ENCODE measurements at regions not wholly inside any gene's neighbourhood (a gene's known extent, or its start where the extent isn't known, plus 50 kb on each side); places are given as distances from the start of the nearest gene placed in this dataset.
"Not testable (repeated sequence)": the region's sequence is repeated elsewhere in the genome, so short reads cannot be mapped to it uniquely, and the experiment has no call there.

DNA sequence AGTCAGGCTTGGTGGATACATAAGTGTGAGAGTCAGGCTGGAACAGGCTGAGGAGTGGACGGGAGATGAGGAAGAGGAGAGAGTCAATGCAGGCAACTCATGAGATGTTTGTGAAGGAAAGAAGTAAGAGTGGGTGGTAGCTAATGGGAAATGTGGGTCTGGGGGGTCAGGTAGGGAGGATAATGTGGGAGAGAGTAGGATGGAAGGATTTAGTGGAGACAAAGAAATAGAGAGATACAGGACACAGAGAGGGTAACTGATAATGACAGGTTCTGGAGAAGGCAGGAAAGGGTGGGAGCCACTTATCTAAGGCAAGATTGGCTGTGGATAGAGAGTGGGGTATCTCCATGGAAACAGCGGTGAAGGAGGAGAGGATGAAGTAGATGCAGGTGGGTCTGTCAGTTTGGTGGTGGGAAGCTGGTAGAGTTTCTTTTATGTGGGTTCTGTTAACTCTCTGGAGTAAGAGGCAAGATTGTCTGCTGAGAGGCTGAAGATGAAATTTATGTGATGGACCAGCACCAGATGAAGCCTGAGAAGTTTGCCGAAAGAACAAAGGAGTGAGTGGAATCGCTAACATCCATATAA lies 190.6 kb upstream of the SPRED2 start:
- DNase-seq: no peak

DNA sequence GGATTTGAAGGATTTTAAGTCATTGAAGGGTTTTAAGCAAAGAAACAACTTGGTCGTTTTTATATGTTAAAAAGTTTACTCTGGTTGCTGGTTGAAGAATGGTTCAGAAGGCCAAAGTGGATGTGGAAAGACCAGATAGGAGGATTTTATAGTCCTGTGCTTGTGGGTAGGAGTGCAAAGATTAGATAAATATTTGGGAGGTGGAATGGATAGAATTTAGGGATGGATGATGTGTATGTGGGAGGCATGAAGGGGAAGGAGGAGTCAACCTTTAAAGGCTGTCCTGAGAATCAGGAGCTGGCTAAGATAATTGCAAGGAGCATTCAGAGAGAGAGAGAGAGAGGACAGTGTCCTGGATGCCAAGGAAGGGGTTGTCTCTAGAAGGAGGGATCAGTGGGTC lies 190.1 kb upstream of the SPRED2 start:
- DNase-seq: no peak

DNA sequence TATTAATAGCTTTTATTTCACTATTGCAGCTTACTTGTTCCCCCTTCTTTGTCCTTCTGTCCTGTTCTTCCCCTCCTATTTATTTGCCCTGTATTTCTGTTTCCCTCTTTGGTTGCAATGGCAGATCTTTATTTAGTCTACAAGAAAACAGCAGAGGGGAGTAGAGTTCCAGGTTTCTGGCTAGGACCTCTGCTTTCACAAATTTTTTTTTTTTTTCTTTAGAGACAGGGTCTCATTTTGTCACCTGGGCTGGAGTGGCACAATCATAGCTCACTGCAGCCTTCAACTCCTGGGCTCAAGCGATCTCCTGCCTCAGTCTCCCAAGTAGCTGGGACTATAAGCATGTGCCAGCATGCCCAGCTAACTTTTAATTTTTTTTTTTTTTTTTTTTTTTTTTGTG lies 188.1 kb upstream of the SPRED2 start:
- peak; percentile 8 for DNase-seq

DNA sequence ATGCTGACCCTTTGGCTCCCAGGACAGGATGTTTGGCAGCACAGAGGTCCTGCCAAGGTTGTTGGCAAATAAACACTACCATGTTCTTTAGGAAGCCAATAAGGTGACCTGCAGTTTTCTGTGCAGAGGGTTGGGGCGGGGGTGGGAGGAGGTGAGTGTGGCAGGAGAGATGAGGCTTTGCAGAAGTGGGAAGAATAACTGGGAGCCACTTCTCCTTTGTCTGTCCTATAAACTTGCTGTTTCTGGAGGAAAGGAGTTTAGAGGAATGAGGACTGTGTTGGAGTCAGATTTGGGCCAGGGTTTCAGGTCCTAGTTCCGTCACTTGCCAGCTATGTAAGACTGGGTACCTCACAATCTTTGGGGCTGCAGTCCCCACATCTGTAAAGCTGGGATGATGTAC lies 187.6 kb upstream of the SPRED2 start:
- DNase-seq: no peak

DNA sequence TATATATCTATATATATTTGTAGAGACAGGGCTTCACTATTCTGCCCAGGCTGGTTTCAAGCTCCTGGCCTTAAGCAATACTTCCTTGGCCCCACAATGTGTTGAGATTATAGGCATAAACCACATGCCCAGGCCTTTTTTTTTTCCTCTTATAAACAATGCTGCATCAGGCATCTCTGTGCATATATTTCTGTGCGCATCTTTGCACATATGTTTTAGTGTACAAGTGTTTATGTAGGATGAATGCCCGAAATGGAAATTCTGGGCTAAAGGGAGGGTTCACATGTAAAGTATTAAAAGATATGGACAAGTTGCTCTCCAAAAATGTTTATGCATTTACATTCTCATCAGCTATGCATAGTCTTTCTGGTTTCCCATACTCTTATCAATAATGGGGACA lies 183.2 kb upstream of the SPRED2 start:
- DNase-seq: no peak

DNA sequence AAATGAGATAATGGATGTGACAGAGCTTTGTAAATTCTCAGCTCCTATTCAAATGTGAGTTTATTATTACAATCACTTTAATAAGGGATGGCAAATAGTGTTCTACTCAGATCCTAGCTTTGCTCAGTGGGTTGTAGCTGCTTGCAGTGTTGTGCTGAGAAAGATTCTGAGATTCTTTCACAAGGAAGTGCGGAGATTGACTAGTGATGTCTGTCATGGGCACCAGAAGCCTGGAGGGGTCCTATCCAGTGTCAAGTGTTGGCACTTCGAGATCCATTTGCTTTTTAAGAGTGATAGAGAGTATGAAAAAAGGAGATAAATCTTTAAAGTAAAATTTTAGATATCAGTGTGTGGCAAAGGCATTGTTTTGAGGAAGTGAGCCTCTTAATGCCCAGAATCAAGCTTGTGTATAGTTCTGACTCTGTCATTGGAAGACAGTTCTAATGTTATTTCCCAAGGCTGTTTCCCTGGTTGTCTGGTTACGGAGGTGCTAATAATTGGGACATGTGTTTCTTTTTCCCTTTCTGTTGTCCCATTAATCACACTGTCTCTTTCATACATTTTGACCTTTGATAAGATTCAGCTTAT lies 181.7 kb upstream of the SPRED2 start:
- DNase-seq: no peak

DNA sequence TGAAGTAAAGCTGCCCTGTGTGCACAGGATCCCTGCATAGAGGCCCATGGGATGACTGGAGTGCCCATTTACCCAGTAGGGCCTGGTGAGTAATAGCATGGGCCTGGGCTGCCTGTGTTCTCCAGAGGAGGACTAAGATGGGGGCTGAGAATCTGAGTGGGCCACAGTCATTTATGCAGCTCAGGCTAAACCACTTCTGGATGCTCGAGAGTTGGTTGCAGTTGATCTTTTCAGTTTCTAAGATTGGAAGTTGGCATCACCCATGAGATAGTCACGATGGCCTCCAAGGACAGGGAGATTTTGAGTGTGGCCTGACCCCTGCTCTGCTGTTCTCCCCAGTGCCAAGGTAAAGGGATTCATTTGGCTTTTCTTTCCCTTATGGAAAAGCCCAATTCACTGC lies 179.1 kb upstream of the SPRED2 start:
- no peak for DNase-seq

DNA sequence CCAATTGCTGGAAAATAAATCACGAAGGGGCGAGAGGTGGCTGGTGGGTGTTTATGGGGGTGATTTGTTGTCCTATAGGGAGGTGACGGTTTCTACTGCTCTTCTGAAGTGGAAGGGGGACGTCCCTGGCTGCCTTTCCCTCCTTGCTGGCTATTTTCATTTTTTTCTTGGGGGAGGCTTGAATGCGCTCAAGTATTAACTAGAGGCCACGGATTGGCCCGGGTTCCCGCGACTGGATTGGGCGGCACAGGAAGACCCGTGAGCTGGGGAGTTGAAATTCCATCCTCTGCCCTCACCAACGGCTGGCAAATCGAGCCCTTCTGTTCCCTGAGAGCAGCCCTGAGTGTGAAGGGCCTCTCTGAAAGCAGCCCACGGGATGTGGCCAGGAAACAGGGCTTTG lies 176.5 kb upstream of the SPRED2 start:
- no peak for DNase-seq

DNA sequence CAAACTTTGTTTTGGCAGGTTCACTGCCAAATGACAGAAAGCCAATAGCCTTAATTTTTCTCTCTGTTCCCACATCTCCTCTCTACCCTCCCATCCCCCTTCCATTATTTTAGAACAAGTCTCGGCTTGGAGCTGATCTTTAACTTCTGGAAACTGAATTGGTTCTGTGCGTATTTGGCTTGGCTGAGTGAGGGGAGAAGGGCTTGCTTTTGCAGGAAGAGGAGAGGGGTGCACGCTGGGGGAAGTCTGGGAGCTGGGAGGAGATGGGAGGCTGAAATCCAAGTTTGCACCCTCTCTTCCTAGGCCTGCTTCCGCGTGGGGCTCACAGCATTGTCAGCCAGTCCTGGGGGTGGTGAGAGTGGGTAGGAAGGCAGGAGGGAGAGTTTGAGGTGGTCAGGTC lies 176.1 kb upstream of the SPRED2 start:
- no peak for DNase-seq

DNA sequence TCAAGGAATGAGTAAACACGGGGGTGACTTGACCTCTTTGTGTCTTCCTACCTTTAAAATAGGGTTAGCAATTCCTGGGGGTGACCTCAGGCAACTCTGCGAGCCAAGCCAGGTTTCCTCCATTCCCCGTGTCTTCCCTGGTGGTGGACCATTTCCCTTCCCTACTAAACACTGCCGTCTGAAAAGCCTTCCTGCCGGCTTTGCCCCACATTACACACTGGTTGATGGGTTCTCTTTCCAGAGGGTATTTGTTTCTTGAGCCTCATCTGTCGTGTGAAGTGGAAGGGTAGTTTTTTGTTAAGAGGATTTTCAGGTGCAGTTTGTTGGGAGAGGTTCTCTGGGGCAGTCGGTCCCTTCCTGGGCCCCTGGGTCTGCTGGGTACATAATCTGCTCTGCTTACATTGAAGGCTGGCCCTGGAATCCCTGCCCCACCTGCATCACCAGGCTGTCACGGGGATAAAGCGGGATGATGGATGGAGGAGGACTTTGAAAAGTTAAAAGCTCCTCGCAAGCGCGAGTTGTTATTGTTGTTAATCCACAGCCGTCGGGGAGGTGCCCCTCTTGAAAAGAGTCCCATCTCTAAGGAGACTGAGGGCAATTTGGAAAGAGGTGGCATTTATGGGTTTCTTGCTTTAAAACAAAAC lies 175.4 kb upstream of the SPRED2 start:
- DNase-seq: no peak

DNA sequence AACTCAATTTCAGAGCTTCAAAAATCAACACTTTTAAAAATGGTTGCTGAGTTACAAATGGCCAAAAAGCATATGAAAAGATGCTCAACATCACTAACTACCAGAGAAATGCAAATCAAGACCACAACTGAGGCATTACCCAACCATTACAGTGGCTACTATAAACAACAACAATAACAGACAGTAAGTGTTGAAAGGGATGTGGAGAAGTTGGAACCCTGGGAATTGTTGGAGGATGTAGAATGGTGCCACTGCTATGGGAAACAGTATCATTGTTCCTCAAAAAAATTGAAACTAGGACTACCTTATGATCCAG lies 173.3 kb upstream of the SPRED2 start:
- DNase-seq: no peak

DNA sequence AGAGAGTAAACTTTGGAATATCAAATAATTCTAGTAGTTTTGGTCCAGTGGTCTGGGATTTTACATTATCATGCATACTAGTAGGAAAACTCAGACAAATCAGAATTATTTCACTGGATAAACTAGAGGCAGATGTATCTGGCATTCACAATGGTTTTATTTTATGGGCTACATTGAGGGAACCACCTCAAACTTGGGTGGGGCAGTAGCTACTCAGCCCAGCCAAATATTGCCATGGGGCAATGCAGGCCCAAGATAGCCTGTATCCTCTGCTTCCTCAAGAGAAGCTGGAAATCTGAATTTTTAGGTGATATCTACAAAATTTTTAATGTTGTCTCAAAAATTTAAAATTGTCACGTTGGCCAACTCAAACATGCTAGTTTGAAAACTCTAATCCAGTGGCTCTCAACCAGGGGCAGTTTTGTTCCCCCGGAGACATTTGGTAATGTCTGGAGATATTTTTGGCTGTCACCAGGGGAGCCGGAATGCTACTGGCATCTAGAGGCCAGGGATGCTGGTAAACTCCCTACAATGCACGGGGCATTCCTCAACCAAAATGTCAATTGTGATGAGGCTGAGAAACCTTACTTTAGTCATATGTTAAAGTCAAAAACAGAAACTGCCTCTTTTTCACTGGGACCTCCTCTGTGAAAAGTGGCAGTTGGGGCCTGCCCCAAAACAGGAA lies 172.8 kb upstream of the SPRED2 start:
- DNase-seq: no peak

DNA sequence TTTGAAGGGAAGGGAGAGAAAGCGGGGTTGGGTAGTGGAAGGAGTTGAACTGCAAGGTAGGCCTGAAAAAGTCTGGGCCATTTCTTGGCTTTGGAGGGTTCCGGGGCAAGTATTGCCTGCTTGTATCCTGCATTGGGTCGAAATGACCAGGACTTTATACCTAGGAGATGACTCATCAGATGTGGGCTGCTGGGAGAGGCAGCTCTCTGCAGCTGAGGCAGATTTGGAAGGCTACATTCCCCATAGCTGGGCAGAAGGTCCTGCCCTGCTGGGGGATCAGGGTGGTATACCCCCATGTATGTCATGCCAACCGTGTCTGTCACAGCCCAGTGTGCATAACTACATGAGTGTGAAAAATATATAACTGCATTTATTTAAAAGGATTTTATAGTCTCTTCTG lies 171.8 kb upstream of the SPRED2 start:
- DNase-seq: no peak

DNA sequence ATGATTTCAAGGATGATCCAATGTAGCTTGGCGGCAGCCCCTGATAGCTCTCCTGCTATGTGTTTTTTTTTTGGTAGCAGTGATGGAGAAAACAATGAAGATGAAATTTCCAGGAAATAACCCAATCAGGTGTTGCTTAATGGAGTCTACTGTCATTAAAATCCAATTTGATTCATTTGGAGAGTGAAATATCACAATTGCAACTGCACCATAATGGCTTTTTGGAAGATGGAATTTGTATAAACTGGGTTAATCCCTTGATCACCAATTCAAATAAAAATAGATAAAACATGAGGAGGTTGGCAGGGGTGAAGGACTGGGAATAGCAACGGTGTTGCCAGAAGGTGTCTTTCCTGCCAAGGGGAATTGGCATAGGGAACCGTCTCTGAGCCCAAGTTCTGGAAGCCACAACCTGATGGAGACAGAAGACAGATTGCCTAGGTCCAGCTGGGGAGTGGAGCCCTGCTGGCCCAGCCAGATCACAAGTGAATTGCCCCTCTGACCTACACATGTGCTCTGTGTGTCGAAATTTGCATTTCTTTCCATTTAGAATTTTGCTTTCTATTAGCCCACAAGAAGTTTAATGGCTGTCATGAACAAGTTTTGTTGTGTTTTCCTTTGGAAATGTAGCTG lies 170.3 kb upstream of the SPRED2 start:
- DNase-seq: no peak

DNA sequence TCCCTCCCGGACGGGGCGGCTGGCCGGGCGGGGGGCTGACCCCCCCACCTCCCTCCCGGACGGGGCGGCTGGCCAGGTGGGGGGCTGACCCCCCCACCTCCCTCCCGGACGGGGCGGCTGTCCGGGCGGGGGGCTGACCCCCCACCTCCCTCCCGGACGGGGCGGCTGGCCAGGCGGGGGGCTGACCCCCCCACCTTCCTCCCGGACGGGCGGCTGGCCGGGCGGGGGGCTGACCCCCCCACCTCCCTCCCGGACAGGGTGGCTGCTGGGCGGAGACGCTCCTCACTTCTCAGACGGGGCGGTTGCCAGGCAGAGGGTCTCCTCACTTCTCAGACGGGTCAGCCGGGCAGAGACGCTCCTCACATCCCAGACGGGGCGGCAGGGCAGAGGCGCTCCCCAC lies 168.5 kb upstream of the SPRED2 start:
- not testable (repeated sequence) for DNase-seq

DNA sequence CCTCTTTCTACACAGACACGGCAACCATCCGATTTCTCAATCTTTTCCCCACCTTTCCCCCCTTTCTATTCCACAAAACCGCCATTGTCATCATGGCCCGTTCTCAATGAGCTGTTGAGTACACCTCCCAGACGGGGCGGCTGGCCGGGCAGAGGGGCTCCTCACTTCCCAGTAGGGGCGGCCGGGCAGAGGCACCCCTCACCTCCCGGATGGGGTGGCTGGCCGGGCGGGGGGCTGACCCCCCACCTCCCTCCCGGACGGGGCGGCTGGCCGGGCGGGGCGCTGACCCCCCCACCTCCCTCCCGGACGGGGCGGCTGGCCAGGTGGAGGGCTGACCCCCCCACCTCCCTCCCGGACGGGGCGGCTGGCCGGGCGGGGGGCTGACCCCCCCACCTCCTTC lies 168.0 kb upstream of the SPRED2 start:
- not testable (repeated sequence) for DNase-seq

DNA sequence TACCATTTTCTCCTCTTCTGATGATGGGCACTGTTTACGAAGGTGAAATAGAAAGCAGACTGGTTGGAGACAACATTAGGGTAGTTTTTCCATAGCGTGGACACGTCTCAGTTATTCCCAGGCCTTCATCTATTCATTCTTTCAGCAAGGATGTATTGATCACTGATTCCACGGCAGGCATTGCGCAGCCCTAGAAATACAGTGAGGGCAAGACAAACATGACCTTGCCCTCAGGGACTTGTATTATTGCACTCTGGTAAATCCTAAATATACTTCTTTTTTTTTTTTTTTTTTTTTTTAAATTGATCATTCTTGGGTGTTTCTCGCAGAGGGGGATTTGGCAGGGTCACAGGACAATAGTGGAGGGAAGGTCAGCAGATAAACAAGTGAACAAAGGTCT lies 167.3 kb upstream of the SPRED2 start:
- DNase-seq: no peak

DNA sequence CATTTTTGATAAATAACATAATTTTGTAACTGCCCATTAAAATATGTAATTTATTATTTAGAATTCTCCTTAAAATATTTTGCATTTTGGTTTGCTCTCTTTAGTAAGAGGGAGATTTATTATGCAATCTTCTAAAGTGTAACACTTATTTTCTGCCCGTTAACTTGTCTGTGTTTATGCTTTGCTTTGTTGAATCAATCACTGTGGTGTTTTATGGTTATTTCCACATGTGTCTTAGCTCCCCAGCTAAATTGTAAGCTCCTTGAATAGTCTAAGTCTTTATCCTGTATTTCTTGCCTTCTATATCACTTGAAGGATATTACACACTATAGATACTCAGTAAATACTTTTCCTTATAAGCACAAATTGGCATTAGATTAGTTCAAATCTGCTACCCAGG lies 166.6 kb upstream of the SPRED2 start:
- no peak for DNase-seq

DNA sequence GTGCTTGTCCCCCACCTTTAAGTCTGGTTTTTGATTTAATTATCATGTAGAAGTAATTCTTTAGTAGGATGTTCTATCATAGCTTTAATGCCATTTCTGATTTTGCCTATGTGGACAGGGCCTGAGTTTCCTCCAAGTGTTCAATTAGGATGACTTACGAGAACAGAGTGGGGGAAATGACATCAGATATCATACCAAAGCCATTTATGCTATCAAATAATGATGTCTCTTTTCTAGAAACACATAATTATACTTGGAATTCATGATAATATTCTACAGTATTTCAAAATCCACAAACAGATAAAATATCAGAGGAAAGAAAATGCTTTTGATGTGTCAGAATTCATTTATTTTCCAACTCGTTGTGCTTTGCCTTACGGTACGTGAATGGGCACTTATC lies 165.9 kb upstream of the SPRED2 start:
- DNase-seq: no peak

DNA sequence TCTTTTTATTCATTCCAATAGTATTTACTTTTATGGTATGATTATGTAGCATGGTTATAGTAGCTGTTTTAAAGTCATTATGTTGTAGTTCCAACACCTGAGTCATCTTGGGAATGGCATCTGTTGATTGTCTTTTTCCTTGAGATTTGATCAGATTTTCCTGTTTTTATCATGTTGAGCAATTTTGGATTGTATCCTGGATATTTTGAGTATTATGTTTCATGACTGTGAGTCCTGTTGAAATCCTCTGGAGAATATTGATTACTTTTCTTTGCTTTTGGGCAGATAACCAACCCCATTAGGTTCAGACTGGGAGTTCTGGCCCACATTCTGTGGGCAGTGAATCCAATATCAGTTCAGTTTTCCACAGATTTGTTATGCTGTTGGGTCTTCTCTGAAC lies 163.2 kb upstream of the SPRED2 start:
- no peak for DNase-seq

DNA sequence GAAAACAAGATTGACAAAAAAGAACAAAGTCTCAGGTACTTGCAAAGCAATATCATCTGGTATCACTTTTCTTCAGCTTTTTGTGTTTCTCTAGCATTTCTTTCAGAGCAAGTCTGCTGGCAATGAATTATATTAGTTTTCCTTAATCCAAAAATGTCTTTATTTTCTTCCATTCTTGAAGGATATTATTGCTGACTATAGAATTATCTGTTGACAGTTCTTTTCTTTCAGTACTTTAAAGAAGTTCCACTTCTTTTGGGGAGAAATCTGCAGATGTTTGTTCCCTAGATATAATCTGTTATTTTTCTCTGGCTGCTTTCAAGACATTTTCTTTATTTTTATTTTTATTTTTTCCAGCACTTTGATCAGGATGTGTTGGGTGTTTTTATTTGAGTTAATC lies 161.8 kb upstream of the SPRED2 start:
- no peak for DNase-seq

DNA sequence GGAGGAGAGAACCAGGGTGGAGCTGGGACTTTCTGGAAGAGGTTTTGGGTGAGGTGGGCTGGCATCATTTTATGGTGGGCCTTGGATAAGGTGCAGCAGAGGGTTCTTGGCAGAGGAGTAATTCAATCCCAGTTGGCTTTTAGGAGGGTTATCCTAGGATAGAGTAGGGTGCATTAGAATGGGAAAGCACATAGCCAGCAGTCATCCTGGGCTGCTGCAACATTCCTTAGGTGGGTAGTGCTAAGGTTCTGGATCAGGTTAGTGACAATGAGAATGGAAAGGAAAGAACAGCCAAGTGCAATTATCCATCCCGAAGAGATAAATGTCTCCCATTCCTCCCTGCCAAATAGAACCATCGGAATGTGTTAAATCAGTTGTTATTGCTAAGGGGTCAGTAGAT lies 157.3 kb upstream of the SPRED2 start:
- no peak for DNase-seq

DNA sequence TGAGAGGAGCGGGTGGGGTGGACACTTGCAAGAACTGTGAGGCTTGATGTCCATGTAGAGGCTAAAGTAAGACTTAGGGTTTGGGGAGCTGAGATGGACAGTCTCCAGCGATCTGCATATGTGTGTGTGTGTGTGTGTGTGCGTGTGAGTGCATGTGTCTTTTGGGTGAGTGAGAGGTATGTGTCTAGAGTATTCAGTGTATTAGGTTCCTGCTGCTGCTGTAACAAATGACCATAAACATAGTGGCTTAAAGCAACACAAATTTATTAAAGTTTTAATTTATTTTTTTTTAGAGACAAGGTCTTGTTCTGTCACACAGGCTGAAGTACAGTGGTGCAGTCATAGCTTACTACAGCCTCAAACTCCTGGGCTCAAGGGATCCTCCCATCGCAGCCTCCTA lies 155.4 kb upstream of the SPRED2 start:
- DNase-seq: no peak

DNA sequence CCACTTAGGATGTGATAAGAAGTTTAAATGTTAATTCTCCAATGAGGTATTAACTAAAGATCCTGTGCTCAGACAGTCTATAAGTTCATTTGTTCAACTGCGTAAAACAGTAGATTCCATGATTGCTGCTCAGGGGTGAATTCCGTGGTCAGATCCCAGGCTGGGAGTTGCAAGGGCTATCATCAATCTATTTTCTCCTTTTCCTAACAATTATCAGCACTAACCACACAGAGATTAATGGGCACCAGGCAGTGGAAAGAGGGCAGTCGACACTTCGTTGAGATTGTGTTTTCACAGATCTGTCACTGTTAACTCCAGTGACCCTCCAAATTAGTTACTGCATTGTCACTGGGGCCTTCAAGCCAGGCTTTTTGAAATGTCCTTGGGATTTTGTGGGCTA lies 154.1 kb upstream of the SPRED2 start:
- no peak for DNase-seq

Measured in hematopoietic multipotent progenitor cell treated with erythropoietin and hydrocortisone succinate and interleukin-3 and kit ligand, for 4 days (in vitro differentiated cells).